HCEC 1CT (cell line): ENCODE measurements at regions not wholly inside any gene's neighbourhood (a gene's known extent, or its start where the extent isn't known, plus 50 kb on each side); places are given as distances from the start of the nearest gene placed in this dataset.
"Not testable (repeated sequence)": the region's sequence is repeated elsewhere in the genome, so short reads cannot be mapped to it uniquely, and the experiment has no call there.

Experiments used
- DNase-seq: peaks from one replicate; pipeline ENCODE4 v3.0.0-alpha.2; 2017

DNA sequence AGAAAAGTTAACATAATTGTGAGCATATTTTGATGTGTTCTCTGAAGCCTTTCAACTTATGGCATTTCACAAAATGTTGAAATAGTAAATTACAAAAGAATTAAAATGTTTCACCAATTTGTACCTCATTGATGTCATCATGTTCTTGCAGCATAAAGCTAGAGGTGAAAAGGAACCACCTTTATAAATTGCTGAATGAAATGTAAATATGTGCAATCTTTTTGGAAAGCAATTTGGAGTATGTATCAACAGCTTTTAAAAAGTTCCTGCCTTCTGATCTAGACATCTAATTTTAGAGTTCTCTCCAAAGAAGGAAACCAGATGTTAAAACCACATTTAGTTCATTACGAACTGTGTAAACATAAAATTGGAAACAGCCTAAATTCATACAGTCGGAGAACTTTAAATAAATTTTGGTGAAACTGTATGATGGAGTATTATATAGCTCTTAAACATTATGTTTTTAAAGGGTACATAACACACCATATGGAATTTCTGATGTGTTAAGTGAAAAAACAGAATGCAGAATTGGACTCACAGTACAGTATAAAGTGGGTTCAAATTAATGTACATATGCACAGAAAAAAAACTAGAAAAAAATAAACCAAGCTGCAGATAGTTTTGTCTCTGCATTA is 311.2 kb upstream of the NAALADL2 start:
- DNase-seq: no peak

DNA sequence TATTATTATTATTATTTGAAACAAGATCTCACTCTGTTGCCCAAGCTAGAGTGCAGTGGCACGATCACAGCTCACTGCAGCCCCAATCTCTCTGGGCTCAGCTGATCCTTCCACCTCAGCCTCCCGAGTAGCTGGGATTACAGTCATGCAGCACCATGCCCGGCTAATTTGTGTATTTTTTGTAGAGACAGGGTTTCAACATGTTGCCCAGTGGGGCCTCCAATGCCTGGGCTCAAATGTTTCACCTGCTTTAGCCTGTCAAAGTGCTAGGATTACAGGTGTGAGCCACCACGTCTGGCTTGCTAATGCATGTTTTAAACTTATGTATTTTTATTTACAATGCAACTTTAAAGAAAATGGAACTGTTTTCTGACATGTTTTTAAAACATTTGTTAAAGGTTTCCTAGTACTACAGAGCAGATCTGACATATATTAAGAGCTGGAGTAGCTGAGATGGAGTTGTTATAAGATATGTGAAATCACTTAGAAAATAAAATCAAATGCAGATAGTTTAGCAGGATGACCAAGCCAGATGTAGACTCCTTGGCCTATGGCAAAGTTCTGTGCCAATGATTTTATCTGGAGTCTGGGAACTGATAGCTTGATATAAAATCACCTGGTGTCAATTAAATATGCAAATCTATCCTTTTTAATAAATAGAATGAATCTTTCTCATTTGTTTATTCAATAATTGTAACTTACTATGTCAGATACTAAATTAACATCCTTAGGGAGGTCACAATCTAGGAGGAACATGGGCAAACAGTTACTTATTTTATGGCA is 310.1 kb upstream of the NAALADL2 start:
- DNase-seq: no peak

DNA sequence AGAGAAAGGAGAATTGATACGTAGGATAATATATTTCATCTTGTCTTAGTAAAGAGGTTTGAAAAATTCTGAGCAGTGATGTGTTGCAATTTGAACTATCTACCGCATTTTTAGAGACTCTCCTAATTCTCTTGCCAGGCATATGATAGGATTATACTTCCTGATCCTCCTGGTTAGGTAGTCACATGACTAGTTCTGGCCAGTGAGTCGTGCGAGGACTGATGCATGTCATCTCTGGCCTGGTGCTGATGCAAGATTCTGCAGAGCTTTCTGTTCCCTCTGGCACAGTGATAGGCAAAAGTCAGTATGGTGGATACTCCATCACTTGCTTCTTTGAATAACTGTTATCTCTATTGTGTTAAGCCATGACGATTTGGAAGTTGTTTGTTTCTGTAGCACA is 277.6 kb upstream of the NAALADL2 start:
- no peak for DNase-seq

DNA sequence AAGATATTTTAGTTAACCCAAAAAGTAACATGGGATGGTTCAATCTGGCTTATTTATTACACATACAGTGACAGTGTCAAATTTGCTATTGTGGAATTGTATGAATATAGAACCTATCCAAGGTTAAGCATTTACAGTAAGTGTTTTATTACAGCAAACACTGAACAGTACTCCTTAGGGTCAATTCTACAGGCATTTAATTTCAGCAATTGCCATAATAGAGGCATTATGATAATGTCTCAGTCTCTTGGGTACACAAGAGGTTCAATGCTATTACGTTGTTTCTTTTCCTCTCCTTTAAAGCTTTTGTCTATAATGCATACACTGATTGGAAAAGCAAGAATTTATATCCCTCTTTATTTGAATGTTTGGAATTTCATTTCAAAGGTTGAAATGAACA is 275.7 kb upstream of the NAALADL2 start:
- no peak for DNase-seq

DNA sequence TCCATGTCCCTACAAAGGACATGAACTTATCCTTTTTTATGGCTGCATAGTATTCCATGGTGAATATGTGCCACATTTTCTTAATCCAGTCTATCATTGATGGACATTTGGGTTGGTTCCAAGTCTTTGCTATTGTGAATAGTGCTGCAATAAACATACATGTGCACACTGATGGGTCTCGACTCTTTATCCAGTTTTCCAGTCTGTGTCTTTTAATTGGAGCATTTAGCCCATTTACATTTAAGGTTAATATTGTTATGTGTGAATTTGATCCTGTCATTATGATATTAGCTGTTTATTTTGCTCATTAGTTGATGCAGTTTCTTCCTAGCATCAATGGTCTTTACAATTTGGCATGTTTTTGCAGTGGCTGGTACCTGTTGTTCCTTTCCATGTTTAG is 272.0 kb upstream of the NAALADL2 start:
- DNase-seq: not testable (repeated sequence)

DNA sequence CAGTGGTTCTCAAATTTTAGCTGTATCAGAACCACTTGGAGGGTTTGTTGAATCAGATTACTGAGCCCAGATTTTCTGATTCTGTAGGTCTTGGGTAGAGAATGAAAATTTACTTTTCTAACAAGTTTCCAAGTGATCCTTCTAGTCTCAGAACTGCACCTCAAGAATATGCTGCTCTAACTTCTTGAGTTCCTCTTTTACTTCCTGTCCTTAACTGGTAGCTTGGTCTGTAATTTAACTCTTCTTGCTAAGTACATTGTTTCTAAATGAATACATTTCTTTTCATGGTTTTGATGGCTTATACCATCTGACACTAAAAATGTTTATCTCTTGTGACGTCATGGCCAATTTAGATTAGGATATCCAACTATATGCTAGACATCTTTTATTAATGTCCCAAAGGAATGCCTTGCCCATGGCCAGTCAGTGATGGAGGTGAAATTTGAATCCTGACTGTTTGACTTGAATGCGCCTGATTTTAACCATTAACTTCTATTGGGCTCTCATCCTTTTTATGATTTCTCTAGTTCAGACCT is 262.6 kb upstream of the NAALADL2 start:
- DNase-seq: no peak

DNA sequence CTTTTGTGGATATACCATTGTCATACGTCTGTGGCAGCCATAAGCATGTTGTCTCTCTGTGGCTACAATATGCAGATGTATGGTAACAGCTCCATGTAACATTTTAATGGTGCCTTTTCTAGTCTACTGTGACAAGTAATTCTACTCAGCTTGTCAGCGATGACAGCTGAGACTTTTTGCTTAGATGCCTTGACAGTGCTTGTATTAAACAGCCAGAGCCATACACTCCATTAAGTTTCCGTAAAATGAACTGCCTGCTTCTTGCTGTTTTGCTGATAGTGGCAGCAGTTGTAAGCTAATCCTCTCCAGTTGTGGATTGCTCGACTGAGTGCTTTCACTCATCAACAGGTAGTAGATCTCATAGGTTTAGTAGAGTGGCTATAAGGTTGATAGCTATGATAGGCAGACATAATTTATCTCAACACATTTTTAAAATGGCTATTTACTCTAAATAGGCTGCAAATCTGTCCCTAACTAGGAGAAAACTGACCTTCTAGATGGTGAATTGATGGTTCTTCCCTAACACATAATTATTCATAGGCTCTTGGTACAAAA is 260.2 kb upstream of the NAALADL2 start:
- no peak for DNase-seq

DNA sequence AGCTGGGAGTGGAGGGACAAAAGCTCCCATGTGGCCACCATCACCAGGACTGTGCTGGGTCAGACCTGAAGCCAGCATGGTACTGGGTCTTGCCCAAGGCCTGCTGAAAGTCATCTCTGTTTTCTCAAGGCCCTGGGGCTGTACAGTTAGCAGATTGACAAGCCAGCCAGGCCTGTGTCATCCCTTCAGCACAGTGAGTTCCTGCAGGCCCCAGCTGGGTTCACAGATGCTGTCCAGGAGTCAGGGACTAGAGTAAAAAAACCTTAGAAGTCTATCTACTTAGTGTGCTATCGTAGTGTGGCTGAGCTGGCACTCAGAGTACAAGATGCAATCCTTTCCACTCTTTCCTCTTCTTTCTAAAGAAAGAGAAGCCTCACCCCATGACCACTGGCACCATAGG is 246.0 kb upstream of the NAALADL2 start:
- DNase-seq: no peak

DNA sequence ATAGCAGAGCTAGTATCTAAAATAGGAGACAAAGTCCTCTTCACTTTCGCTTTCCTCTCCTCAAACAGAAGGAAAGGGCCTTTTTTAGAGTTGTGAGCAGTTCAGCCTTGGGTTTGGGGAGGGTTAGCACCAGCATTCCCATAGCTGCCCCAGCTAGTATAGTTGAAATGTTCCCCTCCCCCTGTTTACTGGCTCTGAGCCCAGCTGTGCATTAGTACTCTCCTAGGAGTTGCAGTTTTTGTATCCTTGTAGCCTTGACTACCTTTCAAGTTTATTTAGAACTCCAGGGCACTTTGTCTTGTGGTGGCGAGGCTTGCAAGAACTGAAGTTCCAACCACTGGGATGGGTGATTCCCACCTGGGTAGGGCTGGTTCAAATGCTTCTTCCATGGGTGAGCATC is 245.1 kb upstream of the NAALADL2 start:
- DNase-seq: no peak

DNA sequence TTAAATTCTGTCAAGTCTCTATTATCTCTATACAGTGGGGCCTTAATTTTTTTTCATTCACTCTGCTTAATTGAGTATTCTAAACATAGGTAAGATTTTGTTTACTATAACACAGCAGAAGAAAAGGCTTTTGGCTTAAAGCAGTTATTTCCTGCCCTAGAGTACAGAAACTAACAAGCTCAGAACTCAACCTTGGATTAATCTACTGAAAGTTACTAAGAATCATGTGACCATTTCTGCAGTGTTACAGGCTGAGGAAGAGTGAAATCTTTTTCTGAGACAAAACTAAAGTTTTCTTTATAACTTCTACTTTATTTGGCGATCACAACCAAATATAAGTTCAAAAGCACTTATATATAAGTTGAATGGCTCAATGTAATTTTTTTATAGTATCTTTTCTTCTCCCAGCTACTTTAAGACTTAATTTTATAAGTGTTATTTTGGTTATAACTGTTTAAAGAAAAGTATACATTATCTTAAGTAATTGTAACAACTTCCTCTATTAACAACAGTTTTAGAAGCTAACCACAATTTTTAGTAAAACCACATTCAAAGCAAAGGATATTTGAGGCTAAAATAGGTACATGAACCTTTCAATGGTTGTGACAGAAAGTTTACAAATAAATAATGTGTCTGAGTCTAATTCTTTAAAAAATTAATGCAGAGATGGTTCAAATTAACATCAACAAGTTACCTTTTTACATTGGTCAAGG is 240.6 kb upstream of the NAALADL2 start:
- no peak for DNase-seq

DNA sequence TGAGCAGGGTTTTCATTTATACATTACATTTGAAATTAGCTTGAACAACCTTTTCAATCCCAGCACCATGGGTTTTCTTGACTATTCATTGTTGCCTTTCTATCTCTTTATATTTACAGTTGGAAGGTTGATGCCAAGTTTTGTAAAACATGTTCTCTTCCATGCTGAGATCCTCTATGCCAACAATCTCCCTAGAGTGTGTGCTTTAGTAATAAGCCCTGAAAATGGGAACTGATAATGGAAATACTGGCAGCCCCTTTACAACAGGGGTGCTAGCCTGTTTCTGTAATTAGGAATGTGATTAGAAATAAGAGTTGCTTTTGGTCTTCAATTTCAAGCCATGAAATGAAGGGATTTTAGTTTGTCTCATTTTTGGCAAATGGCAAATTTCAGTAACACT is 239.9 kb upstream of the NAALADL2 start:
- DNase-seq: no peak

DNA sequence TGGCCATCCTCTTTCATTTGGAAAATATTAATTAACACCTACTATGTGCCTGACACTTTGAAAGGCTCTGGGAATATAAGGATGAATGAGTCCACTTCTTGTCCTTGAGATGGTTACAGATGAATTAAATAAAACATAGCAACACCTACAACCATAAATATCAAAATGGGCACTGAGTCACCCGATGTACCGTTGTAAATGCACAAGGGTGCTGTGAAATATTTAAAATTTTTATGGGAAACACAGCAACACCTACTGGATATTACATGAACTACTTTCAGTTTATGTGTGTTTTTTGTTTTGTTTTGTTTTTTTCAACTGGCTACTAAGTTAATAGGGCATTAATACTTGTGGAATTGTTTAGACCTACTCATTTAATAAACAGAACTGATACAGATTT is 239.0 kb upstream of the NAALADL2 start:
- DNase-seq: peak; percentile 46

DNA sequence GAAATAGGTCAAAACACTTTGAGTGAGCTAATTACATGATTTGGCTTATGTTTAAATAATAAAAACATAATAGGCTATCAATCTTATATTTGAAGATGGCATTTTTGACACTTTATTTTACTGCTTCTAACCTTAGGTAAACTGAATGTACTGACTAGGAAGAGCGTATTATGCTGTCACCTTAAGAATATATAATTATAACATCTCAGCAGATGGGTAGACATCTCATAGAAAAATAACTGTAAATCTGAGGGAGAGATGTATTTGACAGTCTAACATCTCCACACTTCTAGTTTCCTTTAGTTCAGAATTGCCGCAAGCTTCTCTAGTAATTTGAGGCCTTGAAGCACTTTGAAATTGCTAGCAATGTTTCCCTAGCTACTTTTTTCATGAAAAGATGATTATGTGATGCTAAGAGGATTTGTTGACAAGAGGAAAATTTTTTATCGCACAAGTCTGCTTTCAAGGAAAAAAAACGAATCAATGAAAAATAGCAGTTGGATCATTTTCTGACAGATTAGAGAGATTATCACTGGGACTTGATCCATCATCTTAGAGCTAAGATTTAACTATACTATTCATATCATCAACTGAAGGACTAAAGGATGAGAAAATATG is 238.2 kb upstream of the NAALADL2 start:
- no peak for DNase-seq

DNA sequence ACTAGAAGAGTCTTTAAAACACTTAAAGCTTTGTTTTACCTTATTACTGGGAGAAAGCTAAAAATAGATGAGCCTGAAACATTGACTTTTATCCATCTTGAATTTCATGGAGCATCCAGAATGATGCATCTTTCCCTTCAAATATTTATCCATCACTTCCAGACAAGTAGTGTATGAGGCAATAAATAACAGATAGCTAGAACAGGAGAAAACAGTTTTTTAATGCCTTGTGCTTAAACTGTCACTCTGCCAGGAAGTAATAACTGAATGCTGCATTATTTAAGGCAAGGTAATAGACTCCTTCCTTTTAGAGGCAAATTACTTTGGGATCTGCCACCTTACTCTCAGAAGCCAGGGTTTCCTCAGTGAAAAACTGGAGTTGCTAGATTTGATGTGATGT is 225.8 kb upstream of the NAALADL2 start:
- DNase-seq: no peak

DNA sequence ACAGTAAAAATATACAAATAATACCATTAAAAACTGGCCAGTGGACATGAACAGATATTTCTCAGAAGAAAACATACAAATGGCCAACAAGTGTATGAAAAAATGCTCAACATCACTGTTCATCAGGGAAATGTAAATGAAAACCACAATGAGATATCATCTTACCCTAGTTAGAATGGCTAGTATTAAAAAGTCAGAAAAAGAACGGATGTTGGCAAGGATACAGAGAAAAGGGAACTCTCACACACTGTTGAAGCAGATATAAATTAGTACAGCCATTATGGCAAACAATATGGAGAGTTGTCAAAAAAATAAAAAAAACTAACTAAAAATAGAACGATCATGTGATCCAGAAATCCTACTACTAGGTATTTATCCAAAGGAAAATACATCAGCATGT is 222.7 kb upstream of the NAALADL2 start:
- no peak for DNase-seq

DNA sequence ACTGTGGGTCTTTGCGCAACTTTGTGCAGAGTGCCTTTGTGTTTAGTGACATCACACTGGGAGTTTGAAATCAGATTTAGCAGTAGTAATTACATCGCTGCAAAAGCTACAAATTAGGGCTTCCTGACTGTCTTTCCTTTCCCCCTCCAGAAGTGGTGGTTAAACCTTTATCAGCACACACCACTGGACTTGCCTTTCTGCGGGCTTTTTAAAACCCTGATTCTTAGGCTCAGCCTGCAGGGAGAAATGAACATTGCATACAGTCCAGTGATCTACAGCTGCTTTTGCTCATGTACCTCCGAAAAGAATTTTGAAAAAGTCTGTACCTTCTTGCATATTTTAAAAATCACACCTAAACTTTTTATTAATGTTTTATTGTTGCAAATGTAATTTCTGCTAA is 219.7 kb upstream of the NAALADL2 start:
- no peak for DNase-seq

DNA sequence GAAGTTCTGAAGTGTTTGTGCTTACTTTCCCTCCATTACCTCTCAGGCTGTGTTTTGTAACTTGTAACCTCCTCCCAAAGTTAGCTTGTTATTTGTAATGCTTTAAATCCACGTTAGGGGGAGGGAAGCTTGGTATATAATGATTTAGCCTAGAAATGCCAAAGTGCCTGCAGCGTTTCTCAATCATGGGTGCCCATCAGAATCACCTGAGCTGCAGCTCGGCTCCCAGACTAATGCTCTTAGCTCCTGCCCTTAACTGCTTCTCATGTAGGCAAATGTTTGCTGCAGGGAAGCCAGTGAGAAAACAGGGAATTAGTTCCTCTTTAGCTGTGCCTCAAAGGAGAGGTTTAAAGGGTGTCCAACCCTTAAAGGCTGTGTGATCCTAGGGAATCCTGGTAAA is 219.2 kb upstream of the NAALADL2 start:
- no peak for DNase-seq

DNA sequence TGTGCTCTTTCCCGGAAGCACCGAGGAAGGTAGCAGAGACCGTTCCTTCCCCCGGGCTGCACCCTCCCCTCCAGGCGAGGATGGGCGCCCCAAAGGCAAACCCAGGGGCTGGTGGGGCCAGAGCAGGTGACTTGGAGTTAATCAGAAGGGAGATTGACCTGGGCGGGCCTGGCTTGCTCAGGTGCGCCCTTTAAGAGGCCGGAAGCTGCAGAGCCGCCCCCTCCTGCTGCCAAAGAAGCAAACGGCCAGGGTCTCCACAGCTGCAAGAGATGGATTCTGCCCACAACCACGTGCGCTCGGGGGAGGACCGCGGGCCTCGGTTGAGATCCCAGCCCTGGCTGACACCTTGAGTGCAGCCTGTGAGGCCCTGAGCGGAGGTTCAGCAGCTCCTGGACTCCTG is 218.2 kb upstream of the NAALADL2 start:
- DNase-seq: no peak

DNA sequence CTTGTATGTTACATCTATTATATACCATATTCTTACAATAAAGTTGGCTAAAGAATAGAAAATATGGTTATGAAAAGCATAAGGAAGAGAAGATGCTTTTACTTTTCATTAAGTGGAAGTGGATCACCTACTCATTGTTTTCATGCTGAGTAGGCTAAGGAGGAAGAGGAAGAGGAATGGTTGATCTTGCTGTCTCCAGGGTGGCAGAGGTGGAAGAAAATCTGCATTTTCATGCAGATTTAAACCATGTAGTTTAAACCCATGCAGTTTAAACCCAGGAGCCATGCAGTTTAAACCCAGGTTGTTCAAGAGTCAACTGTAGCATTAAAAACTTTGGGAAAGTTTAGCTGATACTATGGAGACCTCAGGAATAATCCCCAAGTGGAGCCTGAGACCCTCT is 214.8 kb upstream of the NAALADL2 start:
- DNase-seq: no peak

DNA sequence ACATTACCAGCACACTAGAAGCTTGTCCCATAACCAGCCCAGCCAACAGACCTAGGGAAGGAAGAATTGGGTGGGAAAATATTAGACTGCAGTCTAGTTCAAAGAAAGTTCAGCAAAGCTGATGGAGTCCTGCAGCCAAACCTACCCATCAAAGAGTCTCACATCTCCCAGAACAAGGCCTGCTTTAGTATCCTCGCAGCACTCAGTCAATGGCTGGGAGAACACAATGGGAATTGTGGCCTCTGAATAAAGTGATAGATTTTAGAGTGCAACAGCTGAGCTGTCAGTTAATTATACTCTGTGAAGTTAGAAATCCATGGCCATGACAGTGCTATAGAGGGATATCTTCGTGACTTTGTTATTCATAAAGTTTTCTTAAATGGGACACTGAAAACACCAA is 207.2 kb upstream of the NAALADL2 start:
- DNase-seq: no peak

DNA sequence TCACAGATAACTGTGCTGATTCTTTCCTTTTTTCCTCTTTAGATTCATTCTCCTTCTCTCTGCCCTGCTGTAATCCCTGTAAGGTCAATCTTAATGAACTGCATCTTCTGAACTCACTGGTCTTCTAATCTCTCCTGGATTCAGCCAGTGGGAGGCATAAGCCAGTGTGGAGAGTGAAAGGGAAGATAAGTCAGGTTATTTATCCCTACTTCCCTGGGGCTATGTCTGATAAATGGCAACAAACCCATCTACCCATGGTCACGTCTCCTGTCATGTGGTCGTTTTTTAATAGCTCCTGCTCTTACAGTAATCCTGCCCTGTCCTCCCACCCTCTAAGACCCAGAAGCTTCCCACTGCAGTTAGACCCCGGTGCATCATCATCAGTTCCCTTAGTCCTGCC is 199.6 kb upstream of the NAALADL2 start:
- no peak for DNase-seq

DNA sequence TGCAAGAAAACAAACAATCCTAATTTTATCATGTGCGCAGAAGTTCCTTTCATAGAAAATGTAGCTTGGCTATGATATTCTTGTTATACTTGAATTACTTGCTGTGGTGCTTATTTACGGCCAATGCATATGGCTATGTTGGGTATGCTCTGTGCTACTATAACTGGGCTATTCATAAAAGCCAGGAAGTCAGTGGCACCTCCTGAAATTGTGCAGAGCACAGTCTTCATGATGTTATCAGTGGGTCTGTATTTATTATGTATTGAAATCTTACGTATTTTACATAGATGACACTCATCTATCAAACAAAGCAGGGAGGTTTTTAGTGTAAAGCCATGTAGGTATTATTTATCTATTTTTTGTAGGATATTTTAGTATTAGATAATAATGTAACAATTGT is 196.5 kb upstream of the NAALADL2 start:
- no peak for DNase-seq

DNA sequence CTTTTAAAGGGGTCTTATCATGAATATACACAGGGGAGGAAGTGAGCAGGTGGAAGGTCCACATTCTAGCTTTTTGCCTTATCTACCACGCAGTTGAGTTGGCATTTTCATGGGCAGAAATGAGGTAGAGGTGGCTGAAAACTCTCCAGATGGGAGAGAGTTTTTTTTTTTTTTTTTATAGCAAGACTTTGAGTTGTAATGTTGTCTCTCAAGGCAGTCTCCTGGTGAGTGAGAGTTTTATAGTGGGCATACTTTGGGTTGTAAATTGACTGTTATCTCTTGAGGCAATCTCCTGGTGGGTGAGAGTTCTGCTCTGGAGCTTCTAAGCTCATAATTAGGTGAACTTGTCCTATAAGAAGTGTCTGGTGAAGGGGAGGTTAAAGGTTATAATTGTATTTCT is 191.7 kb upstream of the NAALADL2 start:
- no peak for DNase-seq
